Astrocyte of the spinal cord (primary cell): ENCODE measurements at regions not wholly inside any gene's neighbourhood (a gene's known extent, or its start where the extent isn't known, plus 50 kb on each side); places are given as distances from the start of the nearest gene placed in this dataset.
"Not testable (repeated sequence)": the region's sequence is repeated elsewhere in the genome, so short reads cannot be mapped to it uniquely, and the experiment has no call there.

Experiments
- DNase-seq: peaks from one replicate; pipeline ENCODE4 v3.0.0; 2011; ENCODE audit warnings: low read depth, low spot score
- H3K4me3 ChIP-seq: 2 replicates; pipeline ENCODE4 v1.5.1; 2011; ENCODE audit warnings: low read depth, mild to moderate bottlenecking, low read length, moderate library complexity
- in situ Hi-C: cut with HindIII; loops from 2 replicates; pipeline ENCODE4 v1.10.0; 2017; ENCODE audit warnings: low sequenced_read_pairs
- TF ChIP-seq, protein P1 (sequence below): IDR thresholded peaks from 2 replicates; pipeline ENCODE4 v1.5.1; 2012; ENCODE audit warnings: low read depth, mild to moderate bottlenecking, low read length, inconsistent platforms

DNA sequence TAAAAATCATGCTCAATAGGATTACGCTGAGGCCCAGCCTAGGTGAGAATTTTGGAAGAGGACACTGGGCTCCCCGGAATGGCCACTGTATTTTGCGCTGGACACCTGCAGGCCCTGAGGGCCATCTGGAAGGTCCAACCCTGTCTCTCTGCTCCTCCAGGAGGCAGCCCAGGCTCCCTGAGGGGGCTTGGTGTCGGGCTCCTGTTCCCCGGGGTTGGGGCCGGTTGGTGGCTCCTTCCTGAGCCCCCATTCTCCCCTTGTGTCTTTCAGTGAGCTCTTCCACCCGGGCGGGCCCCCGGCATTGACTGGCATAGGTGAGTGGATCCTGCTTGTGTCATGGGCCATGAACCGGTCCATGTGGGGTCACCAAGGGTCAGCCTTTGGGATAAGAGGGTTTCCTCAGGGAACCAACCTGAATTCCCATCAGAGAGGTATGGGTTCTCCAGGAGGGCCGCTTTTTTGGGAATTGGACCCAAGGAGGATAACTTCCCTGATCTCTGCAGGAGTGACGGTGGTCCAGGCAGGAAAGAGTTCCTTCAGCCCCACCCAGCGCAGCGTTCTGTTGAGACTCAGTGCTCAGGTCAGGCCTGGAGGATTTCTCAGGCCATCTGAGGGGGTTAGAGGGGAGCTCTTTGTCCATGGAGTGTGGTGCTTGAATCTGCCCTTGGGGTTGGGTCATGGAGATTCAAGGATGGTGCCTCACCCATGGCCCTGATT, 187.8 kb downstream of the UBE3A start:
- DNase-seq: no peak
- TF ChIP-seq, protein P1, sequence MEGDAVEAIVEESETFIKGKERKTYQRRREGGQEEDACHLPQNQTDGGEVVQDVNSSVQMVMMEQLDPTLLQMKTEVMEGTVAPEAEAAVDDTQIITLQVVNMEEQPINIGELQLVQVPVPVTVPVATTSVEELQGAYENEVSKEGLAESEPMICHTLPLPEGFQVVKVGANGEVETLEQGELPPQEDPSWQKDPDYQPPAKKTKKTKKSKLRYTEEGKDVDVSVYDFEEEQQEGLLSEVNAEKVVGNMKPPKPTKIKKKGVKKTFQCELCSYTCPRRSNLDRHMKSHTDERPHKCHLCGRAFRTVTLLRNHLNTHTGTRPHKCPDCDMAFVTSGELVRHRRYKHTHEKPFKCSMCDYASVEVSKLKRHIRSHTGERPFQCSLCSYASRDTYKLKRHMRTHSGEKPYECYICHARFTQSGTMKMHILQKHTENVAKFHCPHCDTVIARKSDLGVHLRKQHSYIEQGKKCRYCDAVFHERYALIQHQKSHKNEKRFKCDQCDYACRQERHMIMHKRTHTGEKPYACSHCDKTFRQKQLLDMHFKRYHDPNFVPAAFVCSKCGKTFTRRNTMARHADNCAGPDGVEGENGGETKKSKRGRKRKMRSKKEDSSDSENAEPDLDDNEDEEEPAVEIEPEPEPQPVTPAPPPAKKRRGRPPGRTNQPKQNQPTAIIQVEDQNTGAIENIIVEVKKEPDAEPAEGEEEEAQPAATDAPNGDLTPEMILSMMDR: no peak
- in situ Hi-C loops: no loop called here
- no peak overlapping the region for H3K4me3 ChIP-seq

- TF ChIP-seq, protein P1: no peak
- H3K4me3 ChIP-seq: no peak overlapping the region
- in situ Hi-C loops: no loop called here
- DNase-seq: no peak
Measured at GRCh38 chr15:25251700-25252390, 187.0 kb downstream of the UBE3A start.

DNA sequence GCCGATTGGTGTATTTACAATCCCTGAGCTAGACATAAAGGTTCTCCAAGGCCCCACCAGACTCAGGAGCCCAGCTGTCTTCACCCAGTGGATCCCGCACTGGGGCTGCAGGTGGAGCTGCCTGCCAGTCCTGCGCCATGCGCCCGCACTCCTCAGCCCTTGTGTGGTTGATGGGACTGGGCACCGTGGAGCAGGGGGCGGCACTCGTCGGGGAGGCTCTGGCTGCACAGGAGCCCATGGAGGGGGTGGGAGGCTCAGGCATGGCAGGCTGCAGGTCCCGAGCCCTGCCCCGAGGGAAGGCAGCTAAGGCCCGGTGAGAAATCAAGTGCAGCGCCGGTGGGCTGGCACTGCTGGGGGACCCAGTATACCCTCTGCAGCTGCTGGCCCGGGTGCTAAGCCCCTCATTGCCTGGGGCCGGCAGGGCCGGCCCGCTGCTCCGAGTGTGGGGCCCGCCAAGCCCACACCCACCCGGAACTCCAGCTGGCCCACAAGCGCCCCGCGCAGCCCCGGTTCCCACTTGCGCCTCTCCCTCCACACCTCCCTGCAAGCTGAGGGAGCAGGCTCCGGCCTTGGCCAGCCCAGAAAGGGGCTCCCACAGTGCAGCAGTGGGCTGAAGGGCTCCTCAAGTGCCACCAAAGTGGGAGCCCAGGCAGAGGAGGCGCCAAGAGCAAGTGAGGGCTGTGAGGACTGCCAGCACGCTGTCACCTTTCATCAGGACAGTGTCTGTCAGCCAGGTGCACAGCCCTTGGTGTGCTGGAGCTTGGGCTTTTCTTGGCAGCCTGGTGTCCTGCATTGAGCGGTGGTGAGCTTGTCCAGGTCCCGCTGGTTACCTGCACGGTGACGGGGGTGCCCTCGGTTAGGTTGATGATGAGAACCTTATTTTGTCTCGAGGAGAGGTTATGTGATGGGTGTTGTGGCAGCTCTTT, 185.5 kb downstream of the UBE3A start:
- DNase-seq, in situ Hi-C loops, H3K4me3 ChIP-seq: not testable (repeated sequence)

DNA sequence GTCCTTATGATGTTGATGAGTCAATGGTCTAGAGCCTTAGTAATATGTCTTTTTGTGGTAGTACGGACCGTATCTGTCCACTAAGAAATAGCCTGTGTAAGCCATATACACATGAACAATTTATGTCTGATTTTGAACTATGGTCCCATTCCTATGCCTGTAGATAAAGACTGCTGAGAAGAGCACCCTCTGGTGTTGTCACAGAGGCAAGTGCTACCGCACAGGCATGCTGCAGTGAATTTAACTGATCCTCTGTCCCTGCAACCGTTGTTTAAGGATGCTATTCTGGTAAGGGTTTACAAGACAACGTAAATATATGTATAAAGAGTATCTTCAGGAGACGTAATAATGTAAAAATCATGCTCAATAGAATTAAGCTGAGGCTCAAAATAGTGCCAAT, 170.7 kb downstream of the UBE3A start:
- in situ Hi-C loops: no loop called here
- H3K4me3 ChIP-seq: no peak overlapping the region
- TF ChIP-seq, protein P1: no peak
- DNase-seq: no peak
